GM19463 (cell line): ENCODE measurements at regions not wholly inside any gene's neighbourhood (a gene's known extent, or its start where the extent isn't known, plus 50 kb on each side); places are given as distances from the start of the nearest gene placed in this dataset.

Source experiments
- ATAC-seq: cut with Tn5 transposase; IDR thresholded peaks from one replicate; pipeline ENCODE4 v1.9.1; 2021; ENCODE audit warnings: mild to moderate bottlenecking, moderate library complexity; ENCODE audit not compliant: unreplicated experiment

DNA sequence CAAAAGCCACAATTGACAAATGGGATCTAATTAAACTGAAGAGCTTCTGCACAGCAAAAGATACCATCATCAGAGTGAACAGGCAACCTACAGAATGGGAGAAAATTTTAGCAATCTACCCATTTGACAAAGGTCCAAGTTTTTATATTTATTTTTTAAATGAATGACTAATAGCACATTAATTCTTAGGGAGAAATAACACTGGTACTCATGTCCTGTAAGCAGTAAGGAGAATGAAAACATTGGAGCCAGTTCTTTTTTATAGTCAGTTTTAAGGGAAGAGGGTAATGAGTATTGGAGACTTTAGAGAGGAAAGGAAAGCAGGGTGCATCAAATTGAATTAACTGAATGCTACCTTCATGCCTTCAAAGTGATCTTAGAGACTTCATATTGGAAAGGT lies 404.7 kb upstream of the TGFBR2 start:
- ATAC-seq: no peak

DNA sequence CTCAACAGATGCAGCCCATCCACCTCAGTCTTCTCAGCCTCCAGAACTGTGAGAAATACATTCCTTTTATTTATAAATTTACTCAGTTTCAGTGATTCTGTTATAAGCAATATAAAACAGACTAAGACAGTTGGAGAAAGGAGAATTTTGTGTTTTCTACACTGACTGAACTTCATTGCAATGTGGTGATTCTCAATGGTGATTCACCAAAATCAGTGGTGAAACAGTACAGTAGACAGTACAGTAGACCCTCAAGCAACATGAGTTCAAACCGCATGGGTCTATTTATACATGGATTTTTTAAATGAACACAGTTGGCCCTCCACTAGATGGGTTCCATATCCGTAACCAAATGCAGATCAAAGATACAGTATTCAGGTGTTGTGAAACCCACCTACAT lies 403.1 kb upstream of the TGFBR2 start:
- ATAC-seq: no peak

DNA sequence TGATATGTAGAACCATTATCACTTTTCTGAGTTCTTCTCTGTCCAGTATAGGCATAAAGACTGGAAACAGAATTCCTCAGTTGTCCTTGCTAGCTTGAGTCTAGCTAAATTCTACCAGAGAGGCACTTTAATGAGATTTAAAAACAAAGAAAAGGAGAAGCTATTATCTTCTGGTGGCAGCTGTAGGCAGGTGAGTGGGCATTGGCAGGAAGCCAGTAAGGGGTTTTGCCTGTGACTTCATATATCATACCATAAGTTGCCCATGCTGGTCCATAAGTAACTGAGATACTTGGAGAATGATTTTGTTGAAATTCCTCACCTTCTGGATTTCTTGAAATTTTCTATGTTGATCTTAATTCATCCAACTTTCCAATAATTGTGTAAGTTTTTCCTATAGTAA lies 402.3 kb upstream of the TGFBR2 start:
- ATAC-seq: no peak

DNA sequence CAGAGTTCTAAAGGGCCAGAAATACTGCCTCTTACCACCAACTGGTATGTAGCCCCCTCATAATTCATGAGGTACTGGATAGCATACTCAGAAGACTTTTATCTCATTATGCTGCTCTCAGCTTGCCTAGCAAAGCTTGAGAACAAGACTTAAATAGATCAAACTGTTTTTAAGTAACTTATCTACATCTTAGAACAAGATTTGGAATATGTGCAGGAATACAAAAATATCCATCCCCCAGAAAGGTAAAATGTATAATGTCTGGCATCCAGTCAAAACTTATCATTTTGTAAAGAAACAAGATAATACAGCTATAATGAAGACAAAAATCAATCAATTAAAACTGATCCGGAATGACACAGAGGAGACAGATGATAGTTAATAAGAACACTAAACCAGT lies 400.4 kb upstream of the TGFBR2 start:
- ATAC-seq: no peak

DNA sequence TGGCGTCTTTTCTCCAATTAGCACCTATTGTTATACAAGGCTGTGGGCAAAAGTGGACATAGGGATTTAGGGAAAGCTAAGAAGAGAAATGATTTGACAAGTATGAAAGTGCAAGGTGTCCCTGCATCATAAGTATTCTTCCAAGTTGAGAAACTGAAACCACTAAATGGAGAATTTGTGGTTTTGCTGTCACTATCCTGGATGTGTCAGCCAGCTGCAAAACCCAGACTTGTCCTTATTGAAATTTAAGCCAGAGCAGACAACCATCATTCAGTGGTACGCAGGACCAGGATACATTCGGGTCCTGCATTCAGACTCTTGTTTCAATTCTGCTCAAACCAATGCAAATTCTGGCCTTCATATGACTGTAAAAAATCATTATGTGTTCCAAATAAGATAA lies 384.8 kb upstream of the TGFBR2 start:
- no peak for ATAC-seq

DNA sequence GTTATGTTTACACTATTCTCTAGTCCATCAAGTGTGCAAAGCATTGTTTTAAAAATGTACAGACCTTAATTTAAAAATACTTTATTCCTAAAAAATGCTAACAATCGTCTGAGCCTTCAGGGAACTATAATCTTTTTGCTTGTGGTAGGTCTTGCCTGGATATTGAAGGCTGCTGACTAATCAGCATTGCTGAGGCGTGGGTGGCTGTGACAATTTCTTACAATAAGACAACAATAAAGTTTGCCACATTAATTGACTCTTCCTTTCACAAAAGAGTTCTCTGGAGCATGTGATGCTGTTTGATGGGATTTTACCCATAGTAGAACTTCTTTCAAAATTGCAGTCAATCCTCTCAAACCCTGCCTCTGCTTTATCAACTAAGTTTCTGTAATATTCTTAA lies 384.0 kb upstream of the TGFBR2 start:
- ATAC-seq: no peak

DNA sequence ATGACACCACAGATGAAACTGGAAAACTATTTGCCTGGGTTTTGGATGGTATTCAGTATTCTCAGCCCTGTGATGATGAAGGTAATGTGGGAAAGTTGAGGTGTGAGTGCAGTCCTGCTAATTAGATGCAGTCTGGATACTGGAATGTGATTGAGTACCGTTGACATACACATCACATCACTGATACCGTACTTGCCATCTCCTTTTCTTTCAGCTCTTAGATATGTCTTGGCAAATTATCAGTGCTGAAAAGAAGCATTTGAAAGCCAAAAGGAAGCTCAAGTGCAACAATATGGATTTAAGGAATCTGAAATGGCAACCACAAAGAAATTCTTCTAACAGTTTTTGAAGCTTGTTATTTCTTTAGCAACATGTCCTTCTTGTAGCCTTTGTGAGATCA lies 381.4 kb upstream of the TGFBR2 start:
- ATAC-seq: no peak

DNA sequence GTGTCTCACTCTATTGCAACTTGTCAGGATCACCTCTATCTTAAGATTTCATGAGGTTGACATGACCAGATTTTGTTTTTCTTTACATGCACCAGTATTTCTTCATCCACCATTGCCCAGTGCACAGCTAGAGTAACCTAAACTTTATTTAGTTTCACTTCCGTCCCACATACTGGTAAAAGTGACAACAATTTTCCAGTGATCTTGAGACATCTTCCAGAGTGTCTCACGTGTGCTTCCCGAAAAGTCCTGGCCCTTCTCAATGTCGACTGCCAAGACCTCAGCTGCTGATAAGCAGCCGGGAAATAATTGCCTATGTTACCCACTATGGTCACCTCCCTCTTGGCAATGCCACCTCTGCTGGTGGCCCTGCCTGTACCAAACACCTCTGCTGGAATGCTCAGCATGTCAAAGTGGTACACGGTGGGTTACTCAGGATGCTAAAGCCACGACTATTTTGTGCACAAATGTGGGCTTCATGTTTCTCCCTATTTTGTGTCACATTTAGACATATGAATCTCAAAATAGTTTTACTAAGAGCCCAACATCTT lies 379.7 kb upstream of the TGFBR2 start:
- ATAC-seq: no peak

DNA sequence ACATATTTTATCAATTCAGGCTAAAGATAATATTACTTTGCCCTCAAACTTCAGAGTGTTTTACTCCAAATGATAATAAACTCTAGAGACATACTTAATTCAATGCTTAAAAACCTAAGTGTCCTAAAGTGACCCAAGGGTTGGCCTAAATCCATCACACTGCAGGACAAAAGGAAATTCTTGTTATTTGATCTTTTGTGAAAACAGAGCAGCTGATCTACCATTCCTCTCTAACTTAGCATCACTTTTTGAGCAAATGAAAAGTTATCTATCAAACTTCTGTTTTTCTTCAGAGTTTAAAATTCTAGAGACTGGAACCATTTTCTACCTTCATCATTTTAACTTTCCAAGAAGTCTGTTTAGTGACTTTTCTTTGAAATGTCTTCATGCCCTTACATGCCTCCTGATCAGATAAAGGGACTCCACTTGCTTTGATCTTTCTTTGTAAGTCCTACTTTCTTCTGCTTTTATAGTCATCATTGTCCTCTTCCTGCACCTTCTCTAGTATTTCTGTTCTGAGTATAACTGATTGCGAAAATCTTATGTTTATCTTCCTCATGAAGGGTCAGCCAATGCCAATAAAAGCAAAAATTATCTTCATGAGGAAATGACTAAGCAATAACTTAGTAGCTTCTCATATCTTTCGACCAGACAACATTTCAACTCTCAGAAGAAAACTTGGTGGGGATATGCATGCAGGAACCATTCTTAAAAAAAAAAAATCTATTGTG lies 378.7 kb upstream of the TGFBR2 start:
- ATAC-seq: no peak

DNA sequence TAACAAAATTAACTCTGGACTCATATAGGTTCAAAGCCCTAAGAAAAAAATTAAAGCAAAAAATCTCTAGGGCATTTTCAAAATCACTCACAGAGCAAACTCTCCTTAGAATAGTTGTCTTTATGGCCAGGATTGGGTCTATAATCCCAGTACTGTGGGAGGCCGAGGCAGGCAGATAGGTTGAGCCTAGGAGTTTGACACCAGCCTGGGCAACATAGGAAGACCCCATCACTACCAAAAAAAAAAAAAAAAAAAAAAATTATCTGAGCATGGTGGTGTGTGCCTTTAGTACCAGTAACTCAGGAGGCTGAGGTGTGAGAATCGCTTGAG lies 378.1 kb upstream of the TGFBR2 start:
- no peak for ATAC-seq

DNA sequence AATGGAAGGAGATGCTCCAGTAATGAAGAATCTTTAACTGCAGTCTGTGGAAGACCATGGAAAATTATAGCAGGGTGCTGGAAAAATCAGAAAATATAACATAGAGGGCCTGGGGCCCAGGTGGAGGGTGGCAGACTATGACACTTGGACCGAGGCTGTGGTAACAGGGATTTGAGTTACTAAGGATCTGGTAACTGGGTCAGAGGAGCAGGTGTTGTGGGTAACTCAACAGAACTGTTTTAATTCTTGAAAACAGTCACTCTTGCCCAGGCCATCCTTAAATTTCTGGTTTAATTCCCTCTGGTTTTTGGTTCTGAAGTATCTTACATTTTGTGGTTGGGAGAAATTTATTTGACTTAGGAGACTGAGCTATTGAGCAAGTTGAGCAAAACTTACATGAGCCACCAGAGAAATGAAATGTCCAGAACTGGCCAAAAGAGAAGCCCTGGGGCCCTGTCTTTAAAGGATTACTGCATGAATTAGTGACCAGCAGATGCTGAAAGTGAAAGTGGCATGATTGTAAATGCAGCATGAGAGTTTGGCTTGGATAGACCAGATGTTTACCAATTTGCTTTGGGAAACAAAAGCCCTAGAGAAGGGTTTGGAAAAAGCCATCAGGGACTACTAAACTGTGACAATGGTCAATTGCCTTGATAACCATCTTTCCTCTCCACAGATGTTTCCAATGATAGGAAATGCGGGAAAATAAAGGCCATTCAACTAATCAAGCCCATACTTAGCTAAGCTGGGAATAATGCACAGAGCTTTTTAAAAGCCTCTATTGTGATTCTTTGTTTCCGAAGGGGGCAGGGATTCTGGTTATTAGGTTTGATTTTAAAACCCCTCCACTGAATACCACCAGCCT lies 374.9 kb upstream of the TGFBR2 start:
- ATAC-seq: no peak

DNA sequence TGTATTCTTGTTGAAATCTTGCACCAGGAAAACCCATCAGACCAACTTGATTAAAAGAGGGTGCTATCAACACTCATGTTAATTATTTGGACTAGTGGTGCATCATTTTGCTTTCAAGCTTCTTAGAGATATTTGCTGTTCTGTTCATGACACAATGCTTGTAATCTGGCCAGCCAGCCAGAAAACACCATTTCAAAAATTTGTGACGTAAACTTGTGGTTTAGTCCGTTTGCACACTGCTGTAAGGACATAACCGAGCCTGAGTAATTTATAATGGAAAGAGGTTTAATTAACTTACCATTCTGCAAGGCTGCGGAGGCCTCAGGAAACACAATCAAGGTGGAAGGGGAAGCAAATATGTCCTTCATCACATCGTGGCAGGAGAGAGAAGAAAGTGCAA lies 374.3 kb upstream of the TGFBR2 start:
- no peak for ATAC-seq

DNA sequence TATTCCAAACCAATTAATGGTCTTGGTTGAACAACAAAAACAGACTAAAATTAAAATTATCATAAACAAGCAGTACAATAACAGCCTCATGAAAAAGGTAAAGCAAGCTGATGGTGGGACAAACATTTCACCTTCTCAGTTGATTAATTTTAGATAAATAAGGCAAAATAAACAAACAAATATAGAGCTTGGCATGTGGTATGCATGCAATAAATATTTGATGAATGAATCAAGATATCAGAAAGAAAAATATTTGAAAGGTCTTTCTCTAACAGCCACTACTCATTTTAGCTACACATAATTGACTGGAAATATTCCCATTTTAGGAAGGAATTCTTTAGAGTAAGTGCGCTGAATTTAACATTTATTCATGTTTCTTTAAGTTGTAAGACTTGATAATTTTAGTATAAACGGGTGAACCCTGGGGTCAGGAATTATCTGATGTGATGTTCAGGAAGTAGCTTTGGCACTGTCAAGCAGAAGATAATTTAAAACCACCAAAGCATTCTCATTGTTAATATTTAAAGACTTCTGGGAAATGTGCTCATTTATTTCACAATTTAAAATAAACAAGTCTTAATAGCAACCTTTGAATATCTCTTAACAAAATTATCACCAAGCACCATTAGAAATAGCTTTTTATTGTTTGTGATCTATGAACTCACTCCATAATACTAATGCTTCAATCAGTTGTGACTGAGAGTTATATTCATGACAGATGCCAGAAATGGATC lies 372.3 kb upstream of the TGFBR2 start:
- ATAC-seq: no peak

DNA sequence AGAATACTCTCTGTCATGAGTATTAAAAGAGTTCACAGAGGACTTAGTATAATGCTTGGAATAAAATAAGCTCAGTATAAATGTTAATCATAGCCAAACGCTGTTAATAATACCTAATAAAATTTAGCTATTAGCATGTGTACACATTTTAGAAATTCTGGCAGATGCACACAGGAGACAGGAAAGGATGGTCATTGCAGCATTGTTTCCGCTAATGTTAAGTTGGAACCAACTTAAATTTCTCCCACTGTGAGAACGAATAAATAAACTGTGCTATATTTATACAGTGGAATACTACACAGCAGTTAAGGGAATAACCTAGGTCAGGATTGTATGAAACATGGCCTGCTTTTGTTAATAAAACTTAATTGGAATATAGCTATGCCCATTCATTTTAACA lies 370.4 kb upstream of the TGFBR2 start:
- no peak for ATAC-seq

DNA sequence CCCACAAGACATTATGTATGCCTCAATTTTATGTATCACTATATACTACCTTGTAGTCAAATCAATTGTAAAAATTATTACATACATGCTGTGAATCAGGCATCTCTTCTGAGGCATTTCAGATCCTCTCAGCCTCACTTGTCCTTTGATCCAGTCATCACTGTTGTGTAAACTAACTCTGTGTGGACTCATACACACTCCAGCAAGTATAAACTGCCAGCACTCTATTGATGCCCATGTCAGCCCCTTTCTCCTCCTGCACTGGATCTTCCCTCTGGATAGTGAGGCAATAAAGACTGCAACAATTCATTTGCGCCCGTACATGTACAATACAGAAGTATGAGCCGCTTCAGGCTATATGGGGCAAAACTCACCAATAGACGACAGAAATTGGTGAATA lies 364.7 kb upstream of the TGFBR2 start:
- ATAC-seq: no peak

DNA sequence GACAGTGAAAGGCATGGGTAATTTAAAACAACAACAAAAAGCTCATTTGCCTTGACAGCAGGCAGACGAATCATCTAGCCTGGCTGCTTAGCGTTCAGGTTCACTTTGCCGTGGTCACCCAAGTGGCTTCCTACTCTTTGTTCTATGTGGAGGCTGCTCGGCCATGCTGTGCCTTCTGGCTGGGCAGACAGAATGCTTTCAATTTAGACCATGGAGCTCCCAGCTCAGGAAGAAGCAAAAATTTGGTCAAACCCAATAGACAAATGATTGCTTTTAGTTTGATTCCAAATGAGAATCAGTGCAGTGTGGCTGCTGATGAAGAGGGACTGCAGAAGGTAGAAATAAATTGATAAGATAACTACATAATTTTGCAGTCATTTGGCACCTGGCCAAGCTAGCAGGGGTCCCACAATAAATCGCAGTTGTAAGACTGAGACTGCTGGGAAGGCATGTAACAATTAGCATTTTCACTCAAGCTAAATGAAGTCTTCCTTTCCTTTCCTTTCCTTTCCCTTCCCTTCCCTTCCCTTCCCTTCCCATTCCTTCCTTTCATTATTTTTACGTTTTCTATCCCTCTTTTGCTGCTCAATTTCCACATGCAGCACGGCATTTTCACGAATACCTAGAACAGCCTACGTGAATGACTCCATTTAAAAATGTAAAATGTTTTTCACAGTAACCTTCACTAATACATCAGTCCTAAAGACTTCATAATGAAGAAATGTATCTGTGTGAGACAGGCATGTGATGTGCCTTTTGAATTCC lies 360.4 kb upstream of the TGFBR2 start:
- ATAC-seq: no peak

DNA sequence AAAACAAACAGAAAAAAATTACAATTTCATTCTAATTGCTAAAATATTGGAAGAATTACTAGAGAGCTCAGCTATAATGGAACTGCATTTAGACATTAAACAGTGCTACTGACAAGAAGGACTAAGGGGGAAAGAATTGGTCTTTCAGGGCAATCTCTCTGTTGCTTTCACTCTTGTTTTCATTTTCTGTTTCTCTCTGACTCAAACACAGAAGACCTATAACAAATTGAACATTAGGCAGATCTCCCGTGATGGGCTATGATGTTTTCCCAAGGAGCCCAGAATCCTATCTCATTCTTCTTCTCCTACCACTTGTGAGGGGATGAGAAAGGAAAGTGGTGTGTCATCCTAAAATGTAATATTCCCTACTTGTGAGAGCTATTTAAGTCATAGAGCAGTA lies 358.0 kb upstream of the TGFBR2 start:
- peak; percentile 92 for ATAC-seq

DNA sequence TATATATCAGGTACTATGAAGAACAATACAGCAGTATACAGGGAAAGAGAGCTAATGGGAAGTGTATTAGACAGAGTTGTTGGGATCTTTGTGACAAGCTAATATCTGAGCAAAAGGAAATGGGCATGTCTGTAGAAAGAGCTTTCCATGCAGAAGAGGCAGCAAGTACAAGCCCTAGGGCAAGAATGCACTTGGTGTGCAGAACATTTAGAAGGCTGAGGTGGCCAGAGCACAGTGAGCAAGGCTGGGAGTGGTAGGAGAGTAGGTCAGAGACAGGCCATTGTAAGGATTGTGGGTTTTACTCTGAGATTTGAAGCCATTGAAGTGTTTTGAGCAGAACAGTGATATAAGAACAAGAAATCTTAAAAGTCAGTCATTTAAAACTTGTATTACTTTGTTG lies 353.9 kb upstream of the TGFBR2 start:
- no peak for ATAC-seq

DNA sequence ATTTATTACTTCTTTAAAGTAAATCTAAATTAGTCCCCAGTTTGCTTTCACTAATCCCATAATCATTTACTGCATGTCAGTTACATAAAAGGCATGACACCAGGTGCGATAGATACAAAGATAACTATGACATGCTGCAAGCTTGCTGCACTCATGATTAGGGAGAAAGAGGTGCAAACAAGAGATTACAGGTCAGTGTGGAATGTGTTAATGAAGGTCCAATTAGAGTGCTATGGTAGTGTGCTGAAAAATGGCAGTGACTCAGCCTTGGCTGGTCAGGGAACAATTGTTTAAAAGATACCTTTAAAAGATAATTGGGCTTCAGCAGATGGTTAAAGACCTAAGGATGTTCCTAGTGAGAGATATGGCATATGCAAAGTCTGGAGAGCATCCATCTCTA lies 352.6 kb upstream of the TGFBR2 start:
- ATAC-seq: no peak

DNA sequence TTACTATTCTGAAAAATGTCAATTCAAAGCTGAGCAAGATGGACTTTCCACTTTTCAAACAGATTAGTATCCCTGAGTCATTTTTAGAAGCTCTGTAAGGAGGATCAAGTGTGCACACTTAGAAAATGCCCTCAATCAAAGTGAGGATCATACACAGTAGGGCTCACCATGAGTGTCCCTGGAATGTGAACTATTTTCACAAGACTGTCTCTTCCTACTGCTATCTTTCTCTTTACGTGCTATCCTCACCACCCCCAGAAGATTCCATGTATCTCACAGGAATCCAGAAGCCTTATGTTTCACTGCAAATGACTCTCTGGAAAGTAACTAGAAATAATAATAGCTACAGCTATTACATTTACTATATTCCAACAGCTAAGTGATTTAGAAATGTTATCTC lies 349.9 kb upstream of the TGFBR2 start:
- ATAC-seq: no peak
